Neural progenitor cell (in vitro differentiated cells): ENCODE measurements at regions not wholly inside any gene's neighbourhood (a gene's known extent, or its start where the extent isn't known, plus 50 kb on each side); places are given as distances from the start of the nearest gene placed in this dataset.
A peak's percentile ranks its signal among the peaks of the same experiment; 100 is the strongest.

ENCODE experiments used
- DNase-seq: peaks from one replicate; pipeline ENCODE4 v3.0.0-alpha.2; 2016; ENCODE audit warnings: low spot score
- H2AFZ ChIP-seq: fragments of 200-600 bp; sonication (generic); replicated peaks from 2 replicates; pipeline ENCODE4 v1.6.1; 2016; ENCODE audit warnings: antibody characterized with exemption
- H3F3A ChIP-seq: fragments of 200-600 bp; sonication (generic); 2 replicates; pipeline ENCODE4 v1.6.1; 2016; ENCODE audit warnings: antibody characterized with exemption, low read depth
- H3K27ac ChIP-seq: fragments of 200-600 bp; sonication (generic); 2 replicates; pipeline ENCODE4 v1.5.1; 2016; ENCODE audit warnings: mild to moderate bottlenecking
- H3K27me3 ChIP-seq: fragments of 200-600 bp; sonication (generic); 2 replicates; pipeline ENCODE4 v1.6.1; 2016; ENCODE audit warnings: mild to moderate bottlenecking, moderate library complexity
- H3K36me3 ChIP-seq: fragments of 200-600 bp; sonication (generic); 2 replicates; pipeline ENCODE4 v1.5.1; 2016
- H3K4me1 ChIP-seq: fragments of 200-600 bp; sonication (generic); 2 replicates; pipeline ENCODE4 v1.6.1; 2016; ENCODE audit warnings: mixed run types
- H3K4me2 ChIP-seq: fragments of 200-600 bp; sonication (generic); 2 replicates; pipeline ENCODE4 v1.6.1; 2016
- H3K4me3 ChIP-seq: fragments of 200-600 bp; sonication (generic); 2 replicates; pipeline ENCODE4 v1.5.1; 2016
- H3K79me2 ChIP-seq: fragments of 200-600 bp; sonication (generic); 2 replicates; pipeline ENCODE4 v1.6.1; 2016; ENCODE audit warnings: low read depth
- H3K9ac ChIP-seq: fragments of 200-600 bp; sonication (generic); 2 replicates; pipeline ENCODE4 v1.6.1; 2016
- H3K9me3 ChIP-seq: fragments of 200-600 bp; sonication (generic); 2 replicates; pipeline ENCODE4 v1.5.1; 2016; ENCODE audit warnings: low read depth
- H4K20me1 ChIP-seq: fragments of 200-600 bp; sonication (generic); 2 replicates; pipeline ENCODE4 v1.6.1; 2016; ENCODE audit warnings: low read depth
- H3K27ac Mint-ChIP-seq: 3 replicates; pipeline ENCODE4 v1.8.0; 2021; ENCODE audit warnings: mixed read lengths
- H3K27me3 Mint-ChIP-seq: 2 replicates; pipeline ENCODE4 v1.8.0; 2022; ENCODE audit warnings: low read depth, mild to moderate bottlenecking, inconsistent platforms, moderate library complexity, mixed read lengths; ENCODE audit not compliant: insufficient read depth
- H3K36me3 Mint-ChIP-seq: 3 replicates; pipeline ENCODE4 v1.8.0; 2021; ENCODE audit warnings: mixed read lengths
- H3K4me1 Mint-ChIP-seq: 3 replicates; pipeline ENCODE4 v1.8.0; 2021; ENCODE audit warnings: mixed read lengths
- H3K4me3 Mint-ChIP-seq: 3 replicates; pipeline ENCODE4 v1.8.0; 2021; ENCODE audit warnings: mild to moderate bottlenecking, moderate library complexity, mixed read lengths
- H3K9me3 Mint-ChIP-seq: 3 replicates; pipeline ENCODE4 v1.8.0; 2020; ENCODE audit warnings: mixed read lengths
- CTCF ChIP-seq: fragments of 200-600 bp; sonication (generic); IDR thresholded peaks from 2 replicates; pipeline ENCODE4 v1.5.1; 2017; ENCODE audit warnings: antibody characterized with exemption, mild to moderate bottlenecking
- EZH2 ChIP-seq: fragments of 200-600 bp; sonication (generic); IDR thresholded peaks from 2 replicates; pipeline ENCODE4 v1.6.1; 2017; ENCODE audit warnings: antibody characterized with exemption, mild to moderate bottlenecking, moderate library complexity
- EZH2phosphoT487 ChIP-seq: fragments of 200-600 bp; sonication (generic); IDR thresholded peaks from 2 replicates; pipeline ENCODE4 v1.6.1; 2017; ENCODE audit warnings: antibody characterized with exemption

- Histone ChIP-seq H3K4me3 (no peak overlapping the region), H3K27me3 (no peaks in the 10 kb centered on the region), H3K9me3 (no peaks in the 10 kb centered on the region), H2AFZ (no peak overlapping the region), H3F3A (no peaks in the 10 kb centered on the region), H3K4me1 (peaks cover 5% of the 10 kb centered on the region), H3K9ac (no peak overlapping the region), H3K79me2 (no peaks in the 10 kb centered on the region), H4K20me1 (no peaks in the 10 kb centered on the region), H3K36me3 (no peaks in the 10 kb centered on the region), H3K27ac (no peak overlapping the region), H3K4me2 (no peak overlapping the region)
- no peak for DNase-seq
- Mint-ChIP-seq H3K27ac (no peak overlapping the region), H3K27me3 (peaks cover 4% of the 10 kb centered on the region), H3K36me3 (no peaks in the 10 kb centered on the region), H3K4me1 (peaks cover 5% of the 10 kb centered on the region), H3K4me3 (no peak overlapping the region), H3K9me3 (peaks cover 2% of the 10 kb centered on the region)
- TF ChIP-seq EZH2phosphoT487 (no peak), EZH2 (no peak)
These were observed 695.3 kb downstream of the DACH1 start for GRCh38 chr13:71171740-71172139.

GRCh38 chr13:71169180-71169579 is 697.8 kb downstream of the DACH1 start:
- no peak overlapping the region for H3K27ac ChIP-seq
- no peaks in the 10 kb centered on the region for H3F3A ChIP-seq
- no peaks in the 10 kb centered on the region for H3K36me3 Mint-ChIP-seq
- no peak overlapping the region for H3K4me2 ChIP-seq
- H3K4me3 Mint-ChIP-seq = no peak overlapping the region
- peaks cover 5% of the 10 kb centered on the region for H3K4me1 ChIP-seq
- H2AFZ ChIP-seq = peak overlapping the region; percentile 94
- H3K4me3 ChIP-seq = no peak overlapping the region
- no peaks in the 10 kb centered on the region for H3K27me3 ChIP-seq
- H3K27me3 Mint-ChIP-seq = no peaks in the 10 kb centered on the region
- peak overlapping the region; percentile 7 for H3K27ac Mint-ChIP-seq
- H3K9me3 ChIP-seq = no peaks in the 10 kb centered on the region
- H3K79me2 ChIP-seq = no peaks in the 10 kb centered on the region
- H3K4me1 Mint-ChIP-seq = peaks cover 5% of the 10 kb centered on the region
- TF ChIP-seq EZH2phosphoT487 (no peak), CTCF (no peak), EZH2 (no peak)
- DNase-seq = no peak
- H3K9me3 Mint-ChIP-seq = peaks cover 2% of the 10 kb centered on the region
- no peak overlapping the region for H3K9ac ChIP-seq
- H4K20me1 ChIP-seq = no peaks in the 10 kb centered on the region
- H3K36me3 ChIP-seq = no peaks in the 10 kb centered on the region

- Mint-ChIP-seq H3K4me1 (peaks cover 3% of the 10 kb centered on the region), H3K36me3 (no peaks in the 10 kb centered on the region), H3K27me3 (no peaks in the 10 kb centered on the region), H3K9me3 (no peaks in the 10 kb centered on the region), H3K4me3 (no peak overlapping the region), H3K27ac (no peak overlapping the region)
- Histone ChIP-seq H3K79me2 (no peaks in the 10 kb centered on the region), H2AFZ (peak overlapping the region; percentile 92), H3K9me3 (no peaks in the 10 kb centered on the region), H3K9ac (no peak overlapping the region), H3F3A (no peaks in the 10 kb centered on the region), H3K4me1 (peaks cover 8% of the 10 kb centered on the region), H3K4me3 (no peak overlapping the region), H3K27ac (no peak overlapping the region), H3K27me3 (no peaks in the 10 kb centered on the region), H3K36me3 (no peaks in the 10 kb centered on the region), H3K4me2 (no peak overlapping the region), H4K20me1 (no peaks in the 10 kb centered on the region)
- DNase-seq = no peak
- TF ChIP-seq EZH2 (no peak), EZH2phosphoT487 (no peak), CTCF (no peak)
These were observed 710.5 kb downstream of the DACH1 start for GRCh38 chr13:71156550-71156949.

- Histone ChIP-seq H3K9ac (no peak overlapping the region), H2AFZ (no peak overlapping the region), H3K27me3 (no peaks in the 10 kb centered on the region), H4K20me1 (no peaks in the 10 kb centered on the region), H3K79me2 (no peaks in the 10 kb centered on the region), H3F3A (peaks cover 16% of the 10 kb centered on the region), H3K27ac (no peak overlapping the region), H3K4me2 (no peak overlapping the region), H3K4me3 (no peak overlapping the region), H3K9me3 (no peaks in the 10 kb centered on the region), H3K36me3 (no peaks in the 10 kb centered on the region), H3K4me1 (peaks cover 43% of the 10 kb centered on the region)
- DNase-seq = no peak
- Mint-ChIP-seq H3K4me3 (no peak overlapping the region), H3K4me1 (peaks cover 15% of the 10 kb centered on the region), H3K9me3 (no peaks in the 10 kb centered on the region), H3K36me3 (no peaks in the 10 kb centered on the region), H3K27me3 (no peaks in the 10 kb centered on the region), H3K27ac (no peak overlapping the region)
- TF ChIP-seq EZH2 (no peak), EZH2phosphoT487 (no peak), CTCF (no peak)
These were observed 717.3 kb downstream of the DACH1 start for GRCh38 chr13:71149498-71150363.
